ENCODE measurements at regions not wholly inside any gene's neighbourhood (a gene's known extent, or its start where the extent isn't known, plus 50 kb on each side); places are given as distances from the start of the nearest gene placed in this dataset.

GRCh38 chr2:183594150-183594549 lies 469.9 kb downstream of the NUP35 start:
- intact Hi-C loops (cut with micrococcal nuclease), result no loop called here
- no peak overlapping the region for H3K27ac ChIP-seq (ENCODE audit: extremely low read depth, low read depth, low read length)

GRCh38 chr2:183597841-183598240 lies 473.6 kb downstream of the NUP35 start:
- Histone ChIP-seq H3K4me1 (replicated peaks in 1 of 2; ENCODE audit: control insufficient read depth in 2 of 2, insufficient read depth in 2 of 2, low read length in 2 of 2) (no peaks in the 10 kb centered on the region), H3K79me2 (ENCODE audit: control insufficient read depth, insufficient read depth, low read length) (no peaks in the 10 kb centered on the region), H3K4me3 (no peak overlapping the region), H3K36me3 (ENCODE audit: control insufficient read depth, insufficient read depth, low read length) (no peaks in the 10 kb centered on the region), H2AFZ (ENCODE audit: low read depth, low read length) (no peak overlapping the region), H4K20me1 (replicated peaks; ENCODE audit: control insufficient read depth, insufficient read depth, low read length) (no peaks in the 10 kb centered on the region), H3K9me1 (ENCODE audit: control insufficient read depth, insufficient read depth, low read length) (no peaks in the 10 kb centered on the region), H3K27ac (ENCODE audit: extremely low read depth, low read depth, low read length) (no peak overlapping the region), H3K9me3 (replicated peaks; ENCODE audit: control insufficient read depth, insufficient read depth, low read depth, low read length) (no peaks in the 10 kb centered on the region), H3K9ac (ENCODE audit: insufficient read depth in 1 of 2, low read depth in 2 of 2, low read length in 2 of 2) (no peak overlapping the region), H3K27me3 (ENCODE audit: control insufficient read depth in 2 of 2, insufficient read depth in 2 of 2, low read length in 2 of 2) (no peaks in the 10 kb centered on the region), H3K4me2 (ENCODE audit: insufficient read depth, low read length) (no peak overlapping the region)
- no peak for DNase-seq (ENCODE audit: extremely low read depth in 1 of 4, low spot score in 3 of 4)
- BruUV-seq (replicated peaks), result no TSS peak
- 0% methylated on average over 1 of the region's 1 CpG for WGBS (ENCODE audit: insufficient coverage, low coverage, missing lambda C conversion rate)
- intact Hi-C loops (cut with micrococcal nuclease) (no loop called here), in situ Hi-C loops (cut with MboI) (no loop called here)
- ChIA-PET POLR2A (no interaction called here), CTCF (ENCODE audit: low intra/inter-chr PET ratio) (no interaction called here)
- no peak for ATAC-seq
- no peak for TF ChIP-seq NKRF (IDR thresholded peaks at IDR 0.05; ENCODE audit: borderline replicate concordance)
- no peak for FAIRE-seq

More at GRCh38 chr2:183594150-183594549, 469.9 kb downstream of the NUP35 start:
- TF ChIP-seq EWSR1 (IDR thresholded peaks at IDR 0.05; ENCODE audit: borderline replicate concordance, low read depth, partially characterized antibody), result no peak
- TF ChIP-seq ARHGAP35 (IDR thresholded peaks at IDR 0.05; ENCODE audit: partially characterized antibody), result no peak
- Histone ChIP-seq H3K79me2 (ENCODE audit: control insufficient read depth, insufficient read depth, low read length) (no peaks in the 10 kb centered on the region), H3K9ac (ENCODE audit: insufficient read depth in 1 of 2, low read depth in 2 of 2, low read length in 2 of 2) (no peak overlapping the region), H3K9me3 (replicated peaks; ENCODE audit: control insufficient read depth, insufficient read depth, low read depth, low read length) (no peaks in the 10 kb centered on the region), H3K9me1 (ENCODE audit: control insufficient read depth, insufficient read depth, low read length) (no peaks in the 10 kb centered on the region), H3K4me2 (ENCODE audit: insufficient read depth, low read length) (no peak overlapping the region), H3K4me3 (no peak overlapping the region), H2AFZ (ENCODE audit: low read depth, low read length) (no peak overlapping the region), H3K4me1 (replicated peaks in 1 of 2; ENCODE audit: control insufficient read depth in 2 of 2, insufficient read depth in 2 of 2, low read length in 2 of 2) (no peaks in the 10 kb centered on the region), H3K36me3 (ENCODE audit: control insufficient read depth, insufficient read depth, low read length) (no peaks in the 10 kb centered on the region), H4K20me1 (replicated peaks; ENCODE audit: control insufficient read depth, insufficient read depth, low read length) (no peaks in the 10 kb centered on the region), H3K27me3 (ENCODE audit: control insufficient read depth in 2 of 2, insufficient read depth in 2 of 2, low read length in 2 of 2) (no peaks in the 10 kb centered on the region)
- in situ Hi-C loops (cut with MboI), result no loop called here
- CTCF ChIA-PET (ENCODE audit: low intra/inter-chr PET ratio), result no interaction called here
- POLR2A ChIA-PET, result no interaction called here
- DNase-seq (ENCODE audit: extremely low read depth in 1 of 4, low spot score in 3 of 4) (no peak), ATAC-seq (no peak), FAIRE-seq (no peak)
- WGBS (ENCODE audit: insufficient coverage, low coverage, missing lambda C conversion rate), result 0% methylated on average over 1 of the region's 1 CpG
- no TSS peak for BruUV-seq (replicated peaks)
